ENCODE measurements at regions not wholly inside any gene's neighbourhood (a gene's known extent, or its start where the extent isn't known, plus 50 kb on each side); places are given as distances from the start of the nearest gene placed in this dataset.

DNA sequence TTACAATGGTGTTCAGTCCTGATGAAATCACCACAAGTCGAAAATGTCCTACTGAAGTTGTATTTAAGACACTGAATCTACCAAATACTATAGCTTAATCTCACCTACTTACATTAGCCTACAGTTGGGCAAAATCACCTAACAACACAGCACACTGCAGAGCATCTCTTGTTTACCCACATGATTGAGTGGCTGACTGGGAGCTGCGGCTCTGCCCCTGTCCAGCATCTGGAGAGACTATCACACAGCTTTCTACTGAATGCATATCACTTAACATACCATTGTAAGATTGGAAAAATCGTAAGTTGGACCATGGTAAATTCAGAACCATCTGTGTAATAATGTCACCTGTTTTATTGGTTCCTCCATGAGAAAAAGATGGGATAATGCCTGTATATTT, 1083.2 kb upstream of the PCDH7 start:
- Histone ChIP-seq H3K4me3 (no peak overlapping the region), H3K4me1 (no peaks in the 10 kb centered on the region), H3K27me3 (no peaks in the 10 kb centered on the region), H3K9me3 (no peaks in the 10 kb centered on the region), H3K27ac (no peak overlapping the region), H3K36me3 (no peaks in the 10 kb centered on the region)
- DNase-seq (ENCODE audit: low spot score in 2 of 2): no peak
- TF ChIP-seq EP300 (IDR thresholded peaks at IDR 0.05) (no peak), POLR2A (IDR thresholded peaks at IDR 0.05) (no peak)
- TF ChIP-seq, protein P1, sequence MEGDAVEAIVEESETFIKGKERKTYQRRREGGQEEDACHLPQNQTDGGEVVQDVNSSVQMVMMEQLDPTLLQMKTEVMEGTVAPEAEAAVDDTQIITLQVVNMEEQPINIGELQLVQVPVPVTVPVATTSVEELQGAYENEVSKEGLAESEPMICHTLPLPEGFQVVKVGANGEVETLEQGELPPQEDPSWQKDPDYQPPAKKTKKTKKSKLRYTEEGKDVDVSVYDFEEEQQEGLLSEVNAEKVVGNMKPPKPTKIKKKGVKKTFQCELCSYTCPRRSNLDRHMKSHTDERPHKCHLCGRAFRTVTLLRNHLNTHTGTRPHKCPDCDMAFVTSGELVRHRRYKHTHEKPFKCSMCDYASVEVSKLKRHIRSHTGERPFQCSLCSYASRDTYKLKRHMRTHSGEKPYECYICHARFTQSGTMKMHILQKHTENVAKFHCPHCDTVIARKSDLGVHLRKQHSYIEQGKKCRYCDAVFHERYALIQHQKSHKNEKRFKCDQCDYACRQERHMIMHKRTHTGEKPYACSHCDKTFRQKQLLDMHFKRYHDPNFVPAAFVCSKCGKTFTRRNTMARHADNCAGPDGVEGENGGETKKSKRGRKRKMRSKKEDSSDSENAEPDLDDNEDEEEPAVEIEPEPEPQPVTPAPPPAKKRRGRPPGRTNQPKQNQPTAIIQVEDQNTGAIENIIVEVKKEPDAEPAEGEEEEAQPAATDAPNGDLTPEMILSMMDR (IDR thresholded peaks at IDR 0.05): no peak
- 47 to 69% methylated on average over 3 of the region's 3 CpGs for WGBS, 2 donors

DNA sequence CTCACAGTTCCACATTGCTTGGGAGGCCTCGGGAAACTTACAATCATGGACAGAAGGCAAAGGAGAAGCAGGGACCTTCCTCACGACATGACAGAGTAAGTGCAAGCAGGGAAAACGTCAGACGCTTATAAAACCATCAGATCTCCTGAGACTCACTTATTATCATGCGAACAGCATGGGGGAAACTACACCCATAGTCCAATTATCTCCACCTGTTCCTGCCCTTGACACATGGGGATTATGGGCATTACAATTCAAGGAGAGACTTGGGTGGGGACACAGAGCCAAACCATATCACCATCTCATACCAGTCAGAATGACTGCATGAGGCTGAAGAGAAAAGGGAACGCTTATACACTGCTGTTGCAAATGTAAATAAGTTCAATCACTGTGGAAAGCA, 1066.9 kb upstream of the PCDH7 start:
- no peaks in the 10 kb centered on the region for H3K9me3 ChIP-seq
- H3K36me3 ChIP-seq: no peaks in the 10 kb centered on the region
- no peak overlapping the region for H3K27ac ChIP-seq
- H3K27me3 ChIP-seq: no peaks in the 10 kb centered on the region
- no peak for DNase-seq (ENCODE audit: low spot score in 2 of 2)
- H3K4me3 ChIP-seq: no peak overlapping the region
- 77 to 84% methylated on average over 6 of the region's 6 CpGs for WGBS, 2 donors
- no peaks in the 10 kb centered on the region for H3K4me1 ChIP-seq
- TF ChIP-seq, protein P1 (IDR thresholded peaks at IDR 0.05): no peak
- TF ChIP-seq EP300 (IDR thresholded peaks at IDR 0.05) (no peak), POLR2A (IDR thresholded peaks at IDR 0.05) (no peak)

DNA sequence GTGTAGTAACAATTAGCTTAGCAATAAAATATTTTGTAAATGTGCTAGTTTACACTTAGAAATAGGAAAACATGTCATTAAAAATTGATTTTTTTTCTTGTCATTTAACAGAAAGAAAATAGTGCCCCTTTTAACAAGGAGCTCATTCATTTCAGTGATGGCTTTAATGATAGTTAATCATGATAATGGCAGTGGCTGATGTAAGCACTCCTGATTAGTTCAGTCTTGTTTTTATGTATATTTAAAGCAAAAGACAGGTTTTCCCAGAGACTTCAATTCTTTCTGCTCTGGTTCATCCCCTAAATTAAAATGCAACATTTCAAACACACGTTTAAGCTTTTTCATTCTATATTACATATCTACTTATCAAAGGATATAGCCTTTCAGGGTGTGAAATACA, 1039.5 kb upstream of the PCDH7 start:
- Histone ChIP-seq H3K4me1 (no peaks in the 10 kb centered on the region), H3K9me3 (no peaks in the 10 kb centered on the region), H3K27ac (no peak overlapping the region), H3K4me3 (no peak overlapping the region), H3K27me3 (no peaks in the 10 kb centered on the region), H3K36me3 (no peaks in the 10 kb centered on the region)
- 50 to 52% methylated on average over 1 of the region's 1 CpG for WGBS, 2 donors
- no peak for DNase-seq (ENCODE audit: low spot score in 2 of 2)
- TF ChIP-seq, protein P1 (IDR thresholded peaks at IDR 0.05): no peak
- TF ChIP-seq POLR2A (IDR thresholded peaks at IDR 0.05) (no peak), EP300 (IDR thresholded peaks at IDR 0.05) (no peak)

DNA sequence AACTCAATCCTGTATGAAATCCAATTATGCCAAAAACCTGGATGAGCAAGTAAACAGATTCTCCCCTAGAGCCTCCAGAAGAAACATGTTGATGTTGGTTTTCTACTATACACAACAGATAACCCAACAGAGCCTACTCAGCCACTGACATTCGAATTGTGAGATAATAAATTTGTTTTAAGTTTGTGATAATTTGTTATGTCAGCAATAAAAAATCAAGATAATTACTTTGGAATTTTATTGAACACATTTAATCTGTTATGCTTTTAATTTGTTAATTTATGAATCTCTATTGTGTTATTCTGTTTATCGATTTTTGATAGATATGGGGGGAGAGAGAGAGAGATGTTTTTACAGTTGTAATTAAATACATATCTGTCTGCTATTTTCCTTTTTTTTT, 1016.1 kb upstream of the PCDH7 start:
- Histone ChIP-seq H3K4me3 (no peak overlapping the region), H3K4me1 (no peaks in the 10 kb centered on the region), H3K9me3 (peaks cover 0 to 11% (median 0%) of the 10 kb centered on the region in 4 donors), H3K27me3 (no peaks in the 10 kb centered on the region), H3K36me3 (no peaks in the 10 kb centered on the region), H3K27ac (no peak overlapping the region)
- DNase-seq (ENCODE audit: low spot score in 2 of 2): no peak
- 84 to 90% methylated on average over 2 of the region's 2 CpGs for WGBS, 2 donors
- TF ChIP-seq EP300 (IDR thresholded peaks at IDR 0.05) (no peak), POLR2A (IDR thresholded peaks at IDR 0.05) (no peak)
- TF ChIP-seq, protein P1 (IDR thresholded peaks at IDR 0.05): no peak

DNA sequence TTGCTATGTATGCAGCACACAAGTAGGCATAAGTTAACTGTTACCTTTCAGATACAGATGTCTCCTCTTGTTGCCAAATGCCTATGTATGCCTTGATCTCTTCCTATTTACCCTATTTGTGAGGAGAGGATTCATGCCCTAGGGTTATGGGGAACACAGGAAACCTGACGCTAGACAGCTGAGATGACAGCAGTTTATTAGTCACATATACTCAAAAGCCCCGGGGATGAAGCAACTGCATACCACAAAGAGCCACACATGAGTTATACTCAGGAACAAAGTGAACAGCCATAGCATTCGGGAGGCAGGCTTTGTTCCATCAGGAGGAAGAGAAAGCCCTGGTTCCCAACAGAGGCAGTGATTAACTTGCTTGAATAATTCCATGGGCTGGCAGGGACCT, 1011.7 kb upstream of the PCDH7 start:
- TF ChIP-seq POLR2A (IDR thresholded peaks at IDR 0.05): no peak
- DNase-seq (ENCODE audit: low spot score in 2 of 2): no peak
- Histone ChIP-seq H3K4me1 (no peaks in the 10 kb centered on the region), H3K27me3 (no peaks in the 10 kb centered on the region), H3K4me3 (no peak overlapping the region), H3K9me3 (peaks cover 0 to 11% (median 0%) of the 10 kb centered on the region in 4 donors), H3K36me3 (no peaks in the 10 kb centered on the region), H3K27ac (no peak overlapping the region)
- WGBS, 2 donors: 46 to 62% methylated on average over 3 of the region's 3 CpGs

DNA sequence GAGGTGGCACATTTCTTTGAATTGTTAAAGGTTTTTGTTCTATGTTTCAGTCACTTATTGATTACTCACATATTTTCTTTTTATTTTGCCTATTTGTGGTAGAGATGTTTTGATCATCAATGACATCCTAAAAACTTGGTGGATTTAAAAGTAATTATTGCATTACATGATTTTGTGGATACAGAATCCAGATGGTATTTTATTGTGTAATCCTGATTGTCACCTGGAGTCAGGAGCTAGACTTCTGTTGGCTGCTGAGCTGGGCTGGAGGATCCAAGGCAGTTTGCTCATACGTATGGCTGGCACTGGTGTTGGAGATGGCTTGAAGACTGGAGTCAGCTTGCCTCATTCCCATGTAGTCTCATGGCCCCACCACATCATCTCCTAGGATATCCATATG, 1009.6 kb upstream of the PCDH7 start:
- Histone ChIP-seq H3K36me3 (no peaks in the 10 kb centered on the region), H3K4me1 (no peaks in the 10 kb centered on the region), H3K27ac (no peak overlapping the region), H3K4me3 (no peak overlapping the region), H3K9me3 (peaks cover 0 to 11% (median 0%) of the 10 kb centered on the region in 4 donors), H3K27me3 (no peaks in the 10 kb centered on the region)
- TF ChIP-seq POLR2A (IDR thresholded peaks at IDR 0.05): no peak
- TF ChIP-seq, protein P1 (IDR thresholded peaks at IDR 0.05): no peak
- TF ChIP-seq EP300 (IDR thresholded peaks at IDR 0.05): no peak
- WGBS, 2 donors: 100% methylated on average over 1 of the region's 1 CpG
- DNase-seq (ENCODE audit: low spot score in 2 of 2): no peak

Measured in tibial nerve (tissue), 4 donors.